DMS53 (cell line): ENCODE measurements at regions not wholly inside any gene's neighbourhood (a gene's known extent, or its start where the extent isn't known, plus 50 kb on each side); places are given as distances from the start of the nearest gene placed in this dataset.
"Not testable (repeated sequence)": the region's sequence is repeated elsewhere in the genome, so short reads cannot be mapped to it uniquely, and the experiment has no call there.

Source experiments
- DNase-seq: peaks from one replicate; lab custom pipeline; 2025; lab: John Stamatoyannopoulos, UW

DNA sequence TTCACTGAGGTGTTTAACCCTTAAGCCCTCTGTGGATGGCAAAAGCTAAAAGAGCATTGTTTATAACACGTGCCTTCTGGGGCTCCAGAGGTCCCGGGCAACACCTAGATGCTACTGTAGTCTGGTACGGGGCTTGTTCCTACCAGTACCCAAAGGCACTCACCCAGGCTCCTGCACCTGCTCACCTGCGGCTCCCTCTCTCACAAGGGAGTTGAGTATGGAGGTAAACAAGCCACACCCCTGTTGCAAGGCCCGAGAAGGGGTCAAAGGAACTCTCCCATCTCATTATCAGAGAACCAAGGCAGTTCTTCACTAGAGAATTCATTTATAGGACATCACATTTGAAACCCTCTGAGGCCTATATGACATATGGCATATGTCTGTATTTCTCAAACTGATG, 53.4 kb upstream of the IL6ST start:
- peak; percentile 76 for DNase-seq

GRCh38 chr5:56047448-56047847, 52.7 kb upstream of the IL6ST start:
- no peak for DNase-seq

GRCh38 chr5:56045469-56045868, 50.7 kb upstream of the IL6ST start:
- no peak for DNase-seq

- not testable (repeated sequence) for DNase-seq
Observed at GRCh38 chr5:56044746-56045428, 50.1 kb upstream of the IL6ST start.
